Endothelial cell of umbilical vein (primary cell): ENCODE measurements at regions not wholly inside any gene's neighbourhood (a gene's known extent, or its start where the extent isn't known, plus 50 kb on each side); places are given as distances from the start of the nearest gene placed in this dataset.

Experiments
- BruUV-seq: library from RNA; stranded (reverse); fragments of 400-500 nt; replicated peaks from 2 replicates; lab custom pipeline; 2021; lab: Mats Ljungman, UMichigan
- CTCF ChIA-PET: fragments of 300-600, 350-600 bp; sonication (Branson Sonifier 250); formaldehyde crosslinking; loops from one replicate; lab custom pipeline; 2021; ENCODE audit warnings: antibody characterized with exemption, inconsistent platforms; lab: Charles Lee
- POLR2A ChIA-PET: fragments of 300-600, 350-600 bp; sonication (Branson Sonifier 250); formaldehyde crosslinking; loops from one replicate; lab custom pipeline; 2021; ENCODE audit warnings: antibody characterized with exemption, inconsistent platforms; lab: Charles Lee
- DNase-seq: peaks from one replicate; pipeline ENCODE4 v3.0.0-alpha.2; 2011; ENCODE audit warnings: low read depth, low spot score
- FAIRE-seq: peaks from 2 replicates; lab custom pipeline; 2011; peaks lifted over from hg19 to GRCh38; lab: Jason Lieb, UNC
- H2AFZ ChIP-seq: 2 replicates; pipeline ENCODE4 v1.6.0; 2012; ENCODE audit warnings: low read depth, low read length, control low read depth, inconsistent platforms
- H3K27ac ChIP-seq: 2 replicates; pipeline ENCODE4 v1.5.1; 2011; ENCODE audit warnings: low read depth, mild to moderate bottlenecking, control low read depth, low read length, moderate library complexity; ENCODE audit not compliant: insufficient read depth
- H3K27me3 ChIP-seq, 2 experiments: 2 replicates each; pipeline versions ENCODE4 v1.6.0 to v1.6.1; 2011; ENCODE audit warnings: low read length in 2 of 2, mixed read lengths in 1 of 2; ENCODE audit not compliant: control insufficient read depth in 2 of 2, insufficient read depth in 2 of 2
- H3K36me3 ChIP-seq, 2 experiments: 2 replicates in 1 of 2; 3 replicates in 1 of 2; pipeline ENCODE4 v1.5.1; 2011; ENCODE audit warnings: low read length in 2 of 2, mild to moderate bottlenecking in 1 of 2, moderate library complexity in 1 of 2; ENCODE audit not compliant: control insufficient read depth in 2 of 2, insufficient read depth in 2 of 2; ENCODE audit errors: extremely low read depth in 1 of 2
- H3K4me1 ChIP-seq: 3 replicates; pipeline ENCODE4 v1.5.1; 2011; ENCODE audit warnings: mild to moderate bottlenecking, low read length; ENCODE audit not compliant: control insufficient read depth, insufficient read depth; ENCODE audit errors: extremely low read depth
- H3K4me2 ChIP-seq: 2 replicates; pipeline ENCODE4 v1.6.1; 2011; ENCODE audit warnings: low read length, control low read depth, mixed read lengths; ENCODE audit not compliant: insufficient read depth
- H3K4me3 ChIP-seq, 3 experiments: fragments of 200-600 bp in 1 of 3; sonication (generic), shearing (Covaris generic) in 1 of 3; replicated peaks in 1 of 3; 2 replicates each; pipeline ENCODE4 v1.5.1; 2011 to 2016; ENCODE audit warnings: control low read depth in 3 of 3, low read length in 3 of 3, mild to moderate bottlenecking in 2 of 3, inconsistent platforms in 1 of 3, low read depth in 1 of 3, moderate library complexity in 1 of 3; ENCODE audit not compliant: insufficient read depth in 1 of 3
- H3K79me2 ChIP-seq: 2 replicates; pipeline ENCODE4 v1.6.0; 2012; ENCODE audit warnings: low read length, inconsistent platforms; ENCODE audit not compliant: control insufficient read depth, insufficient read depth
- H3K9ac ChIP-seq: replicated peaks from 2 replicates; pipeline ENCODE3; 2011; ENCODE audit warnings: low read length, control low read depth; ENCODE audit not compliant: insufficient read depth; ENCODE audit errors: extremely low read depth
- H3K9me1 ChIP-seq: replicated peaks from 3 replicates; pipeline ENCODE4 v1.6.0; 2011; ENCODE audit warnings: mild to moderate bottlenecking, low read length; ENCODE audit not compliant: control insufficient read depth, insufficient read depth; ENCODE audit errors: extremely low read depth
- H3K9me3 ChIP-seq: replicated peaks from 2 replicates; pipeline ENCODE4 v1.5.1; 2012; ENCODE audit warnings: low read length, inconsistent platforms; ENCODE audit not compliant: control insufficient read depth, insufficient read depth
- H4K20me1 ChIP-seq: replicated peaks from 2 replicates; pipeline ENCODE3; 2011; ENCODE audit warnings: mild to moderate bottlenecking, low read length; ENCODE audit not compliant: control insufficient read depth, insufficient read depth; ENCODE audit errors: extremely low read depth
- EZH2 ChIP-seq: IDR thresholded peaks from 2 replicates; pipeline ENCODE4 v1.6.1; 2012; ENCODE audit warnings: borderline replicate concordance, low read depth, mild to moderate bottlenecking, moderate library complexity, low read length, inconsistent platforms; ENCODE audit not compliant: severe bottlenecking
- FOS ChIP-seq: IDR thresholded peaks from 2 replicates; pipeline ENCODE4 v1.6.1; 2011; ENCODE audit warnings: mild to moderate bottlenecking, low read length, moderate library complexity, borderline replicate concordance; ENCODE audit not compliant: insufficient read depth
- GATA2 ChIP-seq: IDR thresholded peaks from 2 replicates; pipeline ENCODE4 v1.7.0; 2011; ENCODE audit warnings: low read depth, mild to moderate bottlenecking, moderate library complexity, mixed read lengths, low read length; ENCODE audit not compliant: insufficient read length, insufficient read depth
- JUN ChIP-seq: IDR thresholded peaks from 2 replicates; pipeline ENCODE4 v1.6.1; 2011; ENCODE audit warnings: borderline replicate concordance, low read depth; ENCODE audit not compliant: insufficient read length, insufficient read depth
- MYC ChIP-seq: IDR thresholded peaks from one replicate; pipeline ENCODE4 v1.6.1; 2011; ENCODE audit warnings: mild to moderate bottlenecking, low read depth, low read length
- POLR2A ChIP-seq: IDR thresholded peaks from 2 replicates; pipeline ENCODE4 v1.6.1; 2012; ENCODE audit warnings: low read depth, mild to moderate bottlenecking, control low read depth, low read length
- POLR2AphosphoS5 ChIP-seq: IDR thresholded peaks from 2 replicates; pipeline ENCODE4 v1.6.1; 2012; ENCODE audit warnings: low read depth, mild to moderate bottlenecking, control low read depth, low read length, moderate library complexity; ENCODE audit not compliant: insufficient read depth
- dilution Hi-C: fragments of 300-500 bp; cut with MboI; formaldehyde crosslinking; loops from one replicate; pipeline ENCODE4 v1.15.0; 2019; ENCODE audit warnings: low sequenced_read_pairs; ENCODE audit not compliant: extremely low pct_ligation_motif_present
- intact Hi-C: fragments of 100-400 bp; cut with micrococcal nuclease; formaldehyde crosslinking; loops from one replicate; pipeline ENCODE4 v1.10.0; 2022
- TF ChIP-seq, protein P1 (sequence below): IDR thresholded peaks from 2 replicates; pipeline ENCODE4 v1.6.1; 2011; ENCODE audit not compliant: insufficient read depth, insufficient read length
- TF ChIP-seq, protein P2 (sequence below), 2 donors: IDR thresholded peaks; 1 replicate in 1 of 2; 2 replicates in 1 of 2; pipeline ENCODE4 v1.5.1; 2011; ENCODE audit warnings: low read length in 2 of 2, mild to moderate bottlenecking in 2 of 2, moderate library complexity in 2 of 2, control low read depth in 1 of 2, inconsistent platforms in 1 of 2, low read depth in 1 of 2; ENCODE audit not compliant: insufficient read depth in 1 of 2; ENCODE audit errors: extremely low read depth in 1 of 2

DNA sequence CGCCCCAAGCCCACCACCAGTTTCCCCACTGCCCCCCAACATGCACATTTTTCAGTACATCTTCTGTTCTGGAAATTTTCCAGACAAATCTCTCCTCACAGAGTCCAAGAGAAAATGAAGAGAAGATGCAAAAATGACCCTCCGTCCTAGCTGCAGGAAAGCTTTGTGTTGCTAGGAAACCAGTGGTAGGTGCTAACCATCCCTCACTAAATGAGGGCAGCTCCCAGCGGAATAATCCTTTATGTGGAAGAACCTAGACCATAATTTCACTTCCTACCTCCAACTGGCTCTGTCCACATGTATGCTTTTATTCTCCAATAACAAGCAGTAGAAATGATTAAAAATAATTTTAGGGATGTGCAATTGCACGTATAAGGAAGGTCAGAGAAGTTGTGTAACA lies 311.9 kb upstream of the EPHA4 start:
- ChIA-PET CTCF (no interaction called here), POLR2A (no interaction called here)
- Histone ChIP-seq H3K4me3 (no peak overlapping the region), H3K27ac (no peak overlapping the region), H3K36me3 (no peaks in the 10 kb centered on the region), H3K4me1 (no peaks in the 10 kb centered on the region), H3K79me2 (no peaks in the 10 kb centered on the region), H2AFZ (no peak overlapping the region), H3K4me2 (no peak overlapping the region), H4K20me1 (no peaks in the 10 kb centered on the region), H3K27me3 (no peaks in the 10 kb centered on the region), H3K9ac (no peak overlapping the region), H3K9me3 (no peaks in the 10 kb centered on the region), H3K9me1 (no peaks in the 10 kb centered on the region)
- no TSS peak for BruUV-seq
- dilution Hi-C loops = no loop called here
- no peak for TF ChIP-seq MYC
- no peak for TF ChIP-seq EZH2
- no peak for TF ChIP-seq GATA2
- TF ChIP-seq, protein P1, sequence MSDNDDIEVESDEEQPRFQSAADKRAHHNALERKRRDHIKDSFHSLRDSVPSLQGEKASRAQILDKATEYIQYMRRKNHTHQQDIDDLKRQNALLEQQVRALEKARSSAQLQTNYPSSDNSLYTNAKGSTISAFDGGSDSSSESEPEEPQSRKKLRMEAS = no peak
- no peak for TF ChIP-seq POLR2AphosphoS5
- intact Hi-C loops = no loop called here
- no peak for DNase-seq
- FAIRE-seq = no peak

DNA sequence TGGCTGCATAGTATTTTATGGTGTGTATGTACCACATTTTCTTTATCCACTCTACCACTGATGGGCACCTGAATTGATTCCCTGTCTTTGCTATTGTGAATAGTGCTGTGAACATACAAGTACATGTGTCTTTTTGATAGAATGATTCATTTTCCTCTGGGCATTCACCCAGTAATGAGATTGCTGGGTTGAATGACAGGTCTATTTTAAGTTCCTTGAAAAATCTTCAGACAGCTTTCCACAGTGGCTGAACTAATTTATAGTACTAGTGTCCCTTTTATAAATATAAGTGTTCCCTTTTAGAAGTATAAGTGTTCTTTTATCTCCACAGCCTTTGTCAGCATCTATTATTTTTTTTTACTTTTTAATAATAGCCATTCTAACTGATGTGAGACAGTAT lies 303.9 kb upstream of the EPHA4 start:
- Histone ChIP-seq H2AFZ (no peak overlapping the region), H3K4me1 (no peaks in the 10 kb centered on the region), H3K9me1 (no peaks in the 10 kb centered on the region), H3K9me3 (no peaks in the 10 kb centered on the region), H3K4me2 (no peak overlapping the region), H3K4me3 (no peak overlapping the region), H3K36me3 (no peaks in the 10 kb centered on the region), H3K27ac (no peak overlapping the region), H3K9ac (no peak overlapping the region), H3K79me2 (no peaks in the 10 kb centered on the region), H4K20me1 (no peaks in the 10 kb centered on the region), H3K27me3 (no peaks in the 10 kb centered on the region)
- FAIRE-seq (no peak), DNase-seq (no peak)
- dilution Hi-C loops (no loop called here), intact Hi-C loops (no loop called here)
- no TSS peak for BruUV-seq
- CTCF ChIA-PET = no interaction called here
- TF ChIP-seq EZH2 (no peak), GATA2 (no peak), MYC (no peak), POLR2AphosphoS5 (no peak), POLR2A (no peak), JUN (no peak), FOS (no peak)
- TF ChIP-seq, protein P2, sequence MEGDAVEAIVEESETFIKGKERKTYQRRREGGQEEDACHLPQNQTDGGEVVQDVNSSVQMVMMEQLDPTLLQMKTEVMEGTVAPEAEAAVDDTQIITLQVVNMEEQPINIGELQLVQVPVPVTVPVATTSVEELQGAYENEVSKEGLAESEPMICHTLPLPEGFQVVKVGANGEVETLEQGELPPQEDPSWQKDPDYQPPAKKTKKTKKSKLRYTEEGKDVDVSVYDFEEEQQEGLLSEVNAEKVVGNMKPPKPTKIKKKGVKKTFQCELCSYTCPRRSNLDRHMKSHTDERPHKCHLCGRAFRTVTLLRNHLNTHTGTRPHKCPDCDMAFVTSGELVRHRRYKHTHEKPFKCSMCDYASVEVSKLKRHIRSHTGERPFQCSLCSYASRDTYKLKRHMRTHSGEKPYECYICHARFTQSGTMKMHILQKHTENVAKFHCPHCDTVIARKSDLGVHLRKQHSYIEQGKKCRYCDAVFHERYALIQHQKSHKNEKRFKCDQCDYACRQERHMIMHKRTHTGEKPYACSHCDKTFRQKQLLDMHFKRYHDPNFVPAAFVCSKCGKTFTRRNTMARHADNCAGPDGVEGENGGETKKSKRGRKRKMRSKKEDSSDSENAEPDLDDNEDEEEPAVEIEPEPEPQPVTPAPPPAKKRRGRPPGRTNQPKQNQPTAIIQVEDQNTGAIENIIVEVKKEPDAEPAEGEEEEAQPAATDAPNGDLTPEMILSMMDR (IDR thresholded peaks at IDR 0.05; ENCODE audit: extremely low read depth in 1 of 2, insufficient read depth in 1 of 2, low read depth in 1 of 2, low read length in 2 of 2) = no peak
- TF ChIP-seq, protein P1 = no peak
- POLR2A ChIA-PET = no interaction called here
